ENCODE measurements at regions not wholly inside any gene's neighbourhood (a gene's known extent, or its start where the extent isn't known, plus 50 kb on each side); places are given as distances from the start of the nearest gene placed in this dataset.

DNA sequence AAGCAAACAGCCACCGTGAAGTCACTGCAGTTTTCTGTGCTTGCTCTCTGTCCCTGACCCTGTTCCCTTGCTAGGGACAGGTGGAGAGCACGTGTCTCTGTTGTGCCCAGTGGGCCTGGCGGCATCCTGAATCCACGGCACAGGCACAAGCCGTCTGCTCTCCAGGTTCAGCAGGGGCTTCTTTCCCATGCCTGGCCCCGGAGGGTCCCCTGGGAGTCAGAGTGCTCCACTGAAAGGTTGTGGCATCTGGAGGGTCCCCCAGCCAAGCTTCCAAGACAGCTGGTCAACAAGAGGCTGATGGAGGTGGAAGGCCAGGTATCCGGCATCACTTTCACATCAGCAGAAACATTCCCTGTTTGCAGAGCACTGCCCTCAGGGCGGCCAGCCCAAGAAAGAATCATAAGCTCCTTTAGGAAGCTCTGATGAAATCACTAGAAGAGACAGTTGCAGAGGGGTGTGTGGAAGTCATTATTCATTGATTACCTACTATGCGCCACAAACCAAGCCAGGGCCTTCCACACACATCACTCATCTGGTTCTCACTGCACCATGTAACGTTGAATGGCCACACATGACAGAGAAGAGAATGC, 346.4 kb upstream of the B3GAT1 start:
- no peak for DNase-seq

DNA sequence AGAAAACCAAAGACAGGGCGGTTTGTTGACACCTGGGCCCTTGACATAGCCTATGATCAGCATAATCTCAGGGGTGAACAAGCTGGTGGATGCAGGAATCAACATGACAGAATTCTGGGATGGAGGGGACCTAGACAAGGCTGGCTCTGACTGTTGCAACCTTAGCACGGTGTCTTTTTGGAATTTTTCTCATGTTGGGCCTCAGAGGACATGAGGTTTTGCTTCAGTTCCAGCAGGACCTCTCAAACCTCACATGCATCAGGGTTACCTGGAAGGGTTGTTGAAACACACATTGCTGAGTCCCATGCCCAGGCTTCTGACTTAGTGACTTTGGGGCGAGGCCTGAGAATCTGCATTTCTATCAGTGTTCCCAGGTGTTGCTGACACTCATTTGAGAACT, 345.6 kb upstream of the B3GAT1 start:
- no peak for DNase-seq

DNA sequence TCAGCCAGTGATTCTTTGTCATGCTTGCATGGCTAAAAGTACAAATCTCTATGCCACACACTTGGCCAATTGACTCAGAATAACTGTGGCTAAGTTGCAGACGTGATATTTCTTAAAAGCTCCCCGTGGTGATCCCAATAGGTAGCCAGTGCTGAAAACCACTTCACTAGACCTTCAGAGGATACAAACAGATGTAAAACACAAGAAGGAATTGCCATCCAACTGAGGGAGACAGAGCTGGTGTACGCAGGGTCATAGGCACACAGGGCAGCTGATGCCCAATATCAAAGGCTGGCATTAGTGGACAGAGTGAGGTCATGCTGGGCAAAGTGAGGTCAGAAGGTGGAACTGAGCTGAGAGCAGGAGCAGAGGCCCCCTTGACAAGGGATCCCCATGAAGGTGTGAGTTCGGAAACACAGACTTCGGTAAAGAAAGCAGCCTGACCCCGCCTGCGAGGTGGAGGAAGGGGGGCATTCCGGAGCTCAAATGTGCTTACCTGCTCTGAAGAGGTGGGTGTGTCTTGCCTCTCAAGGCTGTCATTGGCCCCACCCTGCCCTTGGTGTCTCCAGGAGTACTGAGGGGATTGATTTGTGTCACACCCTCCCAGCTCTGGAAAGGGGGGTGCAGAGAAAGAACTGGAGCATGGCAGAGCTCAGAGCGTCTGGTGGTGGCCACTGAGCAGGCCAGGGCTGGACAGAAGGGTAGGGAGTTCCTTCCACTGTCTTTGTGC, 344.9 kb upstream of the B3GAT1 start:
- DNase-seq = no peak

DNA sequence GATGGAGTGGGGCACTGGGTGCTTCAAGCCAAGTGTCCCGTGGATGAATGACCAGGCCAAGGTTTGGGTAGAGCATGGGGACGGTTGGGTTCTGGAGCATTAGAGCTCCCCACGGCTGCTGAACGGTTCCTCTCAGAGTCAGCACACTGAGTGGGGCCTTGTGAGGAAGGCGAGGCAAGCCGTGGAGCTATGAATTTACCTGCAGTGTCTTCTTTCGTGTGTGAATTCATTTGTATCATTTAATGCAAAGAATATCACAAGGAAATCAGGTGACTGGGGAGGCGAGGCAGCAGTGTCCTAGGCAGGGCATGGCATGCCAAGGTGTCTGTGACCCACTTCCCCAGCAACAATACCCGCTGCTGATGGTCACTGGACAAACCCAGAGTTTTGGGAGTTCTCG, 343.5 kb upstream of the B3GAT1 start:
- no peak for DNase-seq

DNA sequence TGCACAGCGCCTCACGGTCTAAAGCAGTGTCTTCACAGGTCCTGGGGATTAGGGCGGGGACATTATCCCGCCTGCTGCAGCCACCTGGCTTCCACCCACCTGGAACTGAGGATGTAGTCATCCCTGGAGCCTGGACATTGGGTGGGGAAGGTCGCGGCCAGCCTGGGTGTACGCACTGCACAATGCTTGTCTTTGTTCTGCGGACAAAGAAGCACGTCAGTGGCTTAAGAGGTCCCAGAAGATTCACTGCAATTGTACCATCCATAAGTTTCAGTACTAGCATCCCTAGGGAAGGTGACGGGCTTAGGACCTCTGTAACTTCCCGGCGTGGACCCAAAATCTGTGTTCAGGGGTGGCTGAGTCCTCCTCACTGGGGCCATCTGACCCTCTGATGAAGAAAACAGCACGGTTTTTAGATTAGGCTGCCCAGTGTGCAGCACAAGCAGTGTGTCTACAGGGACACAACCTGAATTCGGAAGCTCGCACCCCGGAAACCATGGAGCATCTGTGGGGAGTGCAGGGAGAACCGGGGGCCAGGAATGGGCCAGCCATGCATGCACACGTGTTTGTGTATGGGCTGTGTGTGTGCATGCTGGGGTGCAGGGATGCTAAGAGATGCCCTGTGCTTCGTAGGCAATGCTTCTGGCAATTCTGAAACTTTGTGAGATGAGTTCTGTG, 342.6 kb upstream of the B3GAT1 start:
- no peak for DNase-seq

DNA sequence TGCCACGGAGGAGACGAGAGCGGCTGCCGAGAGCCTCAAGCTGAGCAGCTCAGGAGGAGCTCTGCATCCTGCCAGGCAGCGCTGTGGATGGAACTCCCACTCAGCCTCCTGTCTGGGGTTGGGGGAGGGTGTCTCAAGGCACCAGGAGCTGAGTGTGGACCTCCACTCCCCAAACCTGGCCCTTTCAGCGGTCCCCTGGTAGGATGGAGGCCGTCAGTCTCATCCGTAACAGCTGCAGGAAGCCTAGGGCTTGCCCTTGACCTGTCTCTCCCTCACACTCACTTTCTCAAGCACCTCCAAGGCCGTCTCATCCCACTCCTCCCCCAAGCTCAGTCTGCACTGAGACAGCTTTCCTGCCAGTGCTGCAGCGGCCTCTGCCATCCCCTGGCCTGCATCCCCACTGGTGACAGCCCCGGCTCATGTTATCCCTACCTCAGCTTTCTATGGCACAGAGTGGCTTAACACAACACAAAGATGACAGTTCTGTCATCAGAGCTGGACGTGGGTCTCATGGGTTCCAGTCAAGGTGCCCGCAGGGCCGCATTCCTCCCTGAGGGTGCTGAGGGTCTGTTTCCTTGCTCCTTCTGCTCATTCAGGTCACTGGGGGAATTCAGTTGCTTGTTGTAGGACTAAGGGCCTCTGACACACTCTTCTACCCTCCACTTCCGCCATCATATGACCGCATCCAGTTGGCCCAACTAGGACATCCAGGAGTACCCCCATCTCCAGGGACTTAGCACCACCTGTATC, 341.9 kb upstream of the B3GAT1 start:
- DNase-seq = no peak

DNA sequence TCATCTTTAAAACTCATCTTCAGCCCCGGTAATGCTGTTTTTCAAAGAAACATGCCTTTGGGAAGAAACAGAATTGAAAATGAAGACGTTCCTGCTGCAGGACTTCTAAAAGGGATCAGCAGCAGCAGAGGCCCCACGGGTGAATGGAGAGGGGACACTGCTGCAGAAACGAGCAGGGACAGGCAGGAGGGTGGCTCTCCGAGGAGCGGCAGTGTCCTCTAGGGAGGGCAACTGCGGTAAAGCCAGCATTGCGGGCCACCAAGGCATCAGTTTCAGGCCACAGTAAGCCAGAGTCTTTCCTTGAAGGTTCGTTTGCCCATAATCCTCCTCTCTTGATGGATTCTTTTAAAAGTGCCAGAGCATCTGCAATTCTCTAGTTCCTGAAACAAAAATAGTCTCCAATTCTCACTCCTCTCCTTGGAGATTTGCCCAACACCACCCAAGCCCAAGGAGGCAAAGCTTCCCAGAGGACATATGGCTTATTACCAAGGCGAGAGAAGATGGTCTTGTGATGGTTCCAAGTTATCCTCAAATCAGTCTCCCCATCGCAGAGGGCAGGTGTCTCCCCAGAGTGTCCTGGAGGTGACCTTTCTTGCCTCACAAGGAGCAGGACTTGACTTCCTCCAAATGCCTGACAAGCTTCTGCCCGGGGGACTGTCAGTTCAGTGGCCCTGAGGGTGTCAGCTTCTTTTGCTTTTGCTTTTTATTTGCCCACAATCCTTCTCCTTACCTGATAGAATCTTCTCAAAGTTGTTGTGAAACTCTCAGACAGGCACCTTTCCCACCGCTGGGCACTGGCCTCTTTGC, 341.1 kb upstream of the B3GAT1 start:
- DNase-seq = no peak

DNA sequence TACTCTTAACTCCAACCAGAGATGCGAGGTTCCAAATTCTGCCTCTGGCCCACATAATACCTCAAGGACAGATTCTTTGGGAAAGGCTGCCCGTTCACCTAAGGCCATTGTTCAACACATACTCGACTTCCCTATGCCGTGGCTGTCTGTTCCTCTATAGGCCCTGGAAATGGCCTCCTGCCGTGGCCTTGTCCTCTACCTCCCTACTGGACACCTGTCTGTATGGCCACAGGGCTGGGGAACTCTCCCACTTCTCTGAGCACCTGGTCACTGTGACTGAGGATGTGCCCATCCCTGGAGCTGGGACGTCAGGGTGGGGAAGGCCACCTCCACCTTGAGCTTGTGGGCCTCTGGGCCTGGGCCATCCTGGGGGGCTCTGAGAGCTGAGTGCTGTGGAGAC, 340.5 kb upstream of the B3GAT1 start:
- DNase-seq = no peak

DNA sequence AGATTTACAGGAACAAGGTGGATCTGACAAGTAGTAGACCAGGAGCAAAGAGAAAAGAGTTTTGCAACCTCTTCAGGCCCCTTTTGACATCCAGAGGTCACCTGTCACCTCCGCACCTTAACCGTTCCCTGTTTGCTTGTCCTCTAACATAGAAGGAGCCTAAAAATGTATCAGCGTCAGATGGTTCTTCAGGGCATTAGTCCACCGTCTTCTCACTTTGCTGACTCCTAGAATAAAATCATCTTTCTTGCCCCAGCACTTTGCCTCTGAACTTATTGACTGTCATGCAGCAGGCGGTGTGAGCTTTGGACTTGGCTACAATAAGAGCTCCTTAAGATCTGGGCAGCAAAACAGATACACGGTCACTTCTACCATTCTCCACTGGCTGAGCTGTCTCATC, 339.7 kb upstream of the B3GAT1 start:
- DNase-seq = no peak

DNA sequence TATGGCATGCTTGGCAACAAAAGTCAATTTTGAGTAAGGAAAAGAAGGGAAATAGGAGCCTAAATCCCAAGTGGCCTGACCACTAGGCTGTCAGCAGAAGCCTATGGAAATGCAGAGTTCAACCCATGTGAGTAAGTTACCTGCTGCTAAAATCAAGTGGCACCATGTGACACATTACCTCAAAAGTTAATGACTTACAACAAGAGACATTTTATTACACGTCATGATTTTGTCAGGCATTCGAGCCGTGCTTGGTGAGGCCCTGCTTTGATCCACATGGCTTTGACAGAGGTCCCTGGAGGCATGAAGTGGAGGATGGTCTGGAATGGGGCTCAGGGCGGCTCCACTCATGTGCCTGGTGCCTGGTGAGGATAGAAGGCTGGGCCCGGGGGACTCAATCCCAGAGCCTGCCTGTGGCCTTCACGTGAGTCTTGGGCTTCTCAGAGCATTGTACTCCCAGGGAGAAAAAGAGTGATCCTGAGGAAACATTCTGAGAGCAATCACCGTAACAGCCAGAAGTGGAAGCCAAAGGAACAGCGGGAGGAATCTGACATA, 339.1 kb upstream of the B3GAT1 start:
- DNase-seq = no peak

DNA sequence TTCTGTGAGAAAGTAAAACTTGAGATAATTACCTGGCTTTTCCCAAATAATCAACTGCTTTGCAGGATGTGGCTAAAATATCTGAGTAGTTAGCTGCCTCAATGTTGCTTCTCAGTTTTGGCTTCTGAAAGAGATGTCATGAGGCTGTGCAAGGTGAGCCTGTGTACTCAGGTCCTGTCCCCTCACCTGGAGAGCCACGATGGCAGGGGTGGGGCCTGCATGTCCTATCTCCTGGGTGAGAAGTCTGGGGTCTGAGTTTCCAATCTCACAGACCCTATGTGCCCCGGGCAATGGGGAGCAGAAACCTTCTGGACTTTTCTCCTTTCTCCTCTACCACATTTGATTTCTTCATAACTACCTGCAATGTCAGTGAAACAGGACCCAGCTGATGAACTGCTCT, 338.6 kb upstream of the B3GAT1 start:
- DNase-seq = no peak

DNA sequence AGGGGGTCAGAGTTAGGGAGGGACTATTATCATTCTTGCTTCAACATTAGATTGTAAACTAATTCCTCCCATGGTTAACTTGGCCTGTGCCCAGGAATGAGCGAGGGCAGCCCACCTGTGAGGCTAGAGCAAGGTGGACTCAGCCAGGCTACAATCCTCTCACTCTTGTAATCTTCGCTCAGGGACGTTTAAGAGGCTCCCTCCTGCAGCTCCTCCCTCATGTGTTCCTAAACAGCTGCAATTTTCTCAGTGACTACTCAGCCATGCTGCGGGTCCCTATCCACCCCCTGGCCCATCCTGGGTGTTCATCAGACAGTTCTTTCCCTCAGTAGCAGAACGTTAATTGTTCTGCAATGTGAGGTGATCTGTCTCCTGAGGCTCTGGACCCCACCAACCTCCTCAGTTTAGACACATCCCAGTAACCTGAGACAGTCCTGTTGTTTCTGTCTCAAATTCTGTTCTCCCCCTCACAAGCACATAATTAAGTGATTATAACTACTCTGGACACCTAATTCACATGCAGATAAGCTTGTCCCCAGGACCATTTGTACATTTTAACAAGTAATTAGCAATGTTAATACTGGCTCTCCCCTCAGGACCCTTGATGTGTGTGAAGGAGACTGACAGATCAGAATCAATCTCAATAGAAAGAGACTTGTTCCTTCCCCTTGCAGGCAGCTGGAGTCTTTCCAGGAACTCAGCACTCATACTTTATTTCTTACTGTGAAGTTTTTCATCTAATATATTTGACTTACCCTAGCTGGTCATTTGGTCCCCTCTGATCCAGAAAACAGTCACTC, 337.2 kb upstream of the B3GAT1 start:
- DNase-seq = no peak

DNA sequence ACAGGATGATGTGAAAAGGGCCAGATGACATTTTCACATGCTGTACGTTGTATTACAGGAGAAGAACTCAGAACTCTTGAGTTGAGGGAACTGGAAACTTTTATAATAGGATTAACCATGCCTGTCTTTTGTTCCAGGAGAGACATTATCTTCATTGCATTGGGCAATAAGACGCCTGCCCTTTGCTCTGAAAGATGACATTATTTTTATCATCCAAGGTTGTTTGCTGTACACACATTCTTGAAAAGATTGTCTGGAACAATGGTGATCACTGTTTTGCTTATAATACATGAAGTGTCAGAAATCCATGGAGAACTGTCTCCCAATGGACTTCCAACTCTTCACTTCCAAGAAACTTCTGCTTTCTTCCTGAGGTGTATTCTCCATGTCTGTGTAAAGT, 334.6 kb upstream of the B3GAT1 start:
- no peak for DNase-seq

DNA sequence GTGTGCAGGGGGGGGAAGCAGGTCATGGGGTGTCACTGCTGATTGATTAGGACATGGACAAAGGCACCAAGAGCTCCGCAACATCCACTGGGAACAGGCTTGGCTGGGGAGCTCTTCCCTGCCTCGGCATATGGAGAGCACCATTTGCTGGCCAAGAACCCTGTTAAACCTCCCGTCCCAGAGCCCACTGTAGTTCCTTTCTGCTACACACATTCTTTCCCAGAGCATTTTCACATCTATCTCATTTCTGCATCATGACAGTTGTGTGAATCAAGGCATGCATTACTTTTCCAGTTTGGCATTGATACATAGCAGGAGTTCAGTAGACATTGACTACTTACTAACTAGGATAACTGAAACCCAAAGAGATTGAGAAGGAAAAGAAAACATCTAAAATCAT, 333.4 kb upstream of the B3GAT1 start:
- no peak for DNase-seq

DNA sequence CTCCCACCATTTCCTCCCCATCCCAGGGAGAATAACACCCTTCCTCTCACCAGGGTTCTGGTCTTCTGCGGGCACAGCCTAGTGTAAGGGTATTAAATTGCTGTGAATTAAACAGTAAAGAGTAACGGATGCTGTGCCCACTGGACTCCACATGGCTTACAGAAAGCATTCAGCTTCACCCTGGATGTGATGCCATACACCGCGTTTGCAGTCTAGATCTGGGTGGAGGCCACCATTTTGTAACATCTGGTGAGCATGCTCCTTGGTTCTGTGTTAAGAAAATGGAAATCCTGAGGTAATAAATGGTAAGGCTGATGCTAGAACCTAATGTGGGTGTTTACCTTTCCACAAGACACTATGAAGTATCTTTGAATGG, 331.8 kb upstream of the B3GAT1 start:
- no peak for DNase-seq

DNA sequence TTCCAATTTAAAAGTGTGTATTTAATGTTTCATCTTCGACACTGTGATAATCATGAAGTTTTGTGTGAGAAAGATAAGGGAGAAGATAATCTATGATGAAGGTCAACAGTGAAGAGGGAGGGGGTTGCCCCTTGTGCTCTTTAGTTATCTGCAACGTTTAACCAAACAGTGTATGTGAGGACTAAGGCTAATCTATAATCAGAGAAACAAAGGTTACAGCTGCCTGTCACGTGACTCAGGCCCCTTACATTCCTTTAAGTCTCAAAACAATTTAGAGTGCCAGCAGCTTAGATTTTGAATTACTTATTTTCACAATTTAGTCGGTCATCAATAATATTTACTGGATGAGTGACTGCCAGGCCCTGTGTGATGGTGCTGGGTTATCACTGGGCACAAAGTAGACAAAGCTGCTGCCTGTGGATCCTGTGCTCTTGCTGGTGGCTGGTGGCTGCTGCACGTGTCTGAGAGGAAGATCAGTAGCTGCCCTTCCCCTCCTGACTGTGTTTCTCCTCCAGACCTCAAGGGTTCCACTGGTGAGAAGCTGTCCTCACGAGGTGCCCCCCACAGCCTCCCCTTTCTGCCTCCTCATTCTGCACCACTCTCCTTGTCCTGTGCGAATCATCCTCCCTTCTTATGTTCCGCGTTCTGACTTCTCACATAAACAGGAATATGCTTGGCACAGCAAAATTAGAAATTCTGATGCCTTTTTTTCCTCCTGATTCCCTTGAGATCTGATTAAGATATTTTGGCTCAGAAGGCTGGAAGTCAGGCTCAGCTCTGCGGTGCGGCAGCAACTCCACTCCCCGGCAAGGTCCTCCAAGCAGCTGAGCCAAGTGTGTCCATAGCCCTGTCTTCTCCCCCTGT, 331.1 kb upstream of the B3GAT1 start:
- DNase-seq = no peak

DNA sequence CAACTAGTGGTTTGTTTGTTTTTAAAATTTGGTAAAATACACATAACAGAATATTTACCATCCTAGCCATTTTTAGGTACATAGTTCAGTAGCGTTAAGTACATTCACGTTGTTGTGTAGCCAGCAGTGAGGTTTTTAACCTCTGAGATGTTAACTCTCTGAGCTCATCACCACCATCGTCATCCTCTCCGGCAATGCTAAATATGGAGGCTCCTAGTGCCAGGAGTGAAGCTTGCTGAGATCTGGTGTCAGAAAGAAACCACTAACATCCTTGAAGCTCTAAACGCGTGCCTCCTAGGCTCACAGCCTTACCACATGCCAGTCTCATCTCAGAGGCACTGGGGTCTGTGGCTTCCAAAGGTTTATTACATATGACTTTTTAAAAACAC, 330.2 kb upstream of the B3GAT1 start:
- no peak for DNase-seq

DNA sequence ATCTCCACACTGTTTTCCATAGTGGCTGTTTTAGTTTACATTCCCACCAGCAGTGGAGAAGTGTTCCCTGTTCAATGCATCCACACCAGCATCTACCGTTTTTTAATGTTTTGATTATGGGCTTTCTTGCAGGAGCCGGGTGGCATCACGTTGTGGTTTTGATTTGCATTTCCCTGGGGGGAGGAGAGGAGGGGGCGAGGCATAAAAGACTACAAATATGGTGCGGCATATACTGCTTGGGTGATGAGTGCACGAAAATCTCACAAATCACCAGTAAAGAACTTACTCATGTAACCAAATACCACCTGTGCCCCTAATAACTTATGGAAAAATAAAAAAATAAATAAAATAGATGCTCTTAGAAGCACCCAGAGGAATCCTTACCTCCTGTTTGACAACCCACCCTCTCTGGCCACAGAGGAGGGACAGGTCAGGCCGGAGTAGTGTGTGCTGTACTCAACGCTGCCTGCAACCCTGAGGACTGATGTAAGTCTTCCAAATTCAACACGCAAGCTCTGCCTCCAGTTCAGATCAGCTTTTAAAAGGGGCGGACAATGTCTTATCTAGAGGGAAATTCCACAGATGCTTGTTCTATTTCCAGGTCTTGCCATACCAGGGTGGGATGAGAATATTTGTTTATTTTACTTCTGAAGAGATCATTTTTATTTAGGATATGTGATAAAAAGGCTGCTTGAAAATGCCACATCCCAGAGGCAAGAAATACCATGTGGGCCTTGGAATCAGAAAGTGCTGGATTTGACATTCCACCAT, 329.6 kb upstream of the B3GAT1 start:
- DNase-seq = no peak

DNA sequence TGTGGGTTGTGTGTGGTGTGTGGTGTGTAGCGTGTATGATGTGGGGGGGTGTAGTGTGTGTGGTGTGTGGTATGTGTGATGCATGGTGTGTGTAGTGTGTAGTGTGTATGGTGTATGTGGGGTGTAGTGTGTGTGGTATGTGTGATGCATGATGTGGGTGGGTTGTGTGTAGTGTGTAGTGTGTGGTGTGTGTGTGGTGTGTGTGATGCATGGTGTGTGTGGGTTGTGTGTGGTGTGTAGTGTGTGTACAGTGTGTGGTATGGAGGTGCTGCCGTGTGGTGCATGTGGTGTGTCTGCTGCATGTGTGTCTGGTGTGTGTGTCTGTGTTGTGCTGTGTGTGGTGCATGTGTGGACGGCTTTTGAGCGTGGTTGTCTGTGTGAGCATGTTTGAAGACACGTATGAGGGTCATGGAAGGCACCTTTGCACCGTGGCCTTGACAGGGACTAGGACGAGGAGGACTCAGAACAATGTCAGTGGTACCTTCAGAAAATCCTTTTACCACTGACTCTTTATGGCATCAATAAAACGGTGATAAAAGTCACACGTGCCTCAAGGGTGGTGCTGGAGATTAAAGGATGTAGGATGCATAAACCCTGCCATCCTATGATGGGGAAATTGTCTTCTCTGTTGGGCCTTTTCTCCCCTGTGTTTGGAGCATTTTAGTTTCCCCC, 328.7 kb upstream of the B3GAT1 start:
- DNase-seq = no peak
